GM13977 (cell line): ENCODE measurements at regions not wholly inside any gene's neighbourhood (a gene's known extent, or its start where the extent isn't known, plus 50 kb on each side); places are given as distances from the start of the nearest gene placed in this dataset.

Source experiments
- DNase-seq: peaks from one replicate; pipeline ENCODE4 v3.0.0; 2012; ENCODE audit warnings: low spot score
- in situ Hi-C: fragments of 300-500 bp; cut with MboI; formaldehyde crosslinking; loops from one replicate; pipeline ENCODE4 v1.12.0; 2022; ENCODE audit warnings: low sequenced_read_pairs, low pct_unique_long_range_greater_than_20kb, mixed read lengths, inconsistent platforms; ENCODE audit not compliant: unreplicated experiment
- TF ChIP-seq, protein P1 (sequence below): IDR thresholded peaks from 2 replicates; pipeline ENCODE4 v1.5.1; 2012; ENCODE audit warnings: mild to moderate bottlenecking, control low read depth; ENCODE audit not compliant: insufficient read depth; ENCODE audit errors: extremely low read depth, missing control alignments

- TF ChIP-seq, protein P1, sequence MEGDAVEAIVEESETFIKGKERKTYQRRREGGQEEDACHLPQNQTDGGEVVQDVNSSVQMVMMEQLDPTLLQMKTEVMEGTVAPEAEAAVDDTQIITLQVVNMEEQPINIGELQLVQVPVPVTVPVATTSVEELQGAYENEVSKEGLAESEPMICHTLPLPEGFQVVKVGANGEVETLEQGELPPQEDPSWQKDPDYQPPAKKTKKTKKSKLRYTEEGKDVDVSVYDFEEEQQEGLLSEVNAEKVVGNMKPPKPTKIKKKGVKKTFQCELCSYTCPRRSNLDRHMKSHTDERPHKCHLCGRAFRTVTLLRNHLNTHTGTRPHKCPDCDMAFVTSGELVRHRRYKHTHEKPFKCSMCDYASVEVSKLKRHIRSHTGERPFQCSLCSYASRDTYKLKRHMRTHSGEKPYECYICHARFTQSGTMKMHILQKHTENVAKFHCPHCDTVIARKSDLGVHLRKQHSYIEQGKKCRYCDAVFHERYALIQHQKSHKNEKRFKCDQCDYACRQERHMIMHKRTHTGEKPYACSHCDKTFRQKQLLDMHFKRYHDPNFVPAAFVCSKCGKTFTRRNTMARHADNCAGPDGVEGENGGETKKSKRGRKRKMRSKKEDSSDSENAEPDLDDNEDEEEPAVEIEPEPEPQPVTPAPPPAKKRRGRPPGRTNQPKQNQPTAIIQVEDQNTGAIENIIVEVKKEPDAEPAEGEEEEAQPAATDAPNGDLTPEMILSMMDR = no peak
- in situ Hi-C loops = no loop called here
- DNase-seq = no peak
Measured at GRCh38 chr2:19571773-19572172, 213.3 kb upstream of the OSR1 start.

- no peak for DNase-seq
- in situ Hi-C loops = no loop called here
- TF ChIP-seq, protein P1 = no peak
Measured at GRCh38 chr2:19569300-19569791, 210.9 kb upstream of the OSR1 start.

- DNase-seq = no peak
- TF ChIP-seq, protein P1 = no peak
- in situ Hi-C loops = no loop called here
Measured at GRCh38 chr2:19568809-19569208, 210.4 kb upstream of the OSR1 start.

- TF ChIP-seq, protein P1 = no peak
- in situ Hi-C loops = no loop called here
- no peak for DNase-seq
Measured at GRCh38 chr2:19560785-19561184, 202.4 kb upstream of the OSR1 start.

DNA sequence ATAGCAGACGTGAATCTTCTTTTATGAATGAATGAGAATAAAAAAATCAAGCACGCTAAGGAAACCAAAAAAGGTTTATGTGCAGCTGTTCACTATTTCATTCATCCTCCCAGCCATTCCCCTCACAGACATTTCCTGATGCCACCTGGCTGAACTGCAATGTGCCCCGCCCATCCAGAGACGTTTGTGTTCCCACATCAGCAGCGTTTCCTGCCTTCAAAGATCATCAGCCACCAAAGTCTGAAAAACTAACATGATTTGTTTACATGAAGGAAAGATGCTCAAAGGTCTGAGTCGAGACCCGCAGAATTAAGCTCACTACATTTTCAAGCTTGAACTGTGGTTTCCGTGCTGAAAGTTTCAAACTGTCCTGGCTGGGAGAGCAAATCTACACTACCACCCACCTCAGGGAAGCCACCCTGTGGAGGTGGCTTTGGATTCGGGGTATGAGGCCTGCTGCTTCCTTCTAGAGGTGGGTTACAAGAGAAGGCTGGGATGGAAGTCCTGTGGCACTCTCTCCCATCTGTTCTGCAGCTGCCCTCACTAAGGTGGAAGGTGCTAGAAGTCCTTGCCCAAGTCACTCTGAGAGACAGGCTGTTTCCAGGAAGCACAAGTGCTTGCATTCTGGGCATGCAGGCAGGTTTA, 201.3 kb upstream of the OSR1 start:
- in situ Hi-C loops = no loop called here
- no peak for DNase-seq
- TF ChIP-seq, protein P1 = no peak

DNA sequence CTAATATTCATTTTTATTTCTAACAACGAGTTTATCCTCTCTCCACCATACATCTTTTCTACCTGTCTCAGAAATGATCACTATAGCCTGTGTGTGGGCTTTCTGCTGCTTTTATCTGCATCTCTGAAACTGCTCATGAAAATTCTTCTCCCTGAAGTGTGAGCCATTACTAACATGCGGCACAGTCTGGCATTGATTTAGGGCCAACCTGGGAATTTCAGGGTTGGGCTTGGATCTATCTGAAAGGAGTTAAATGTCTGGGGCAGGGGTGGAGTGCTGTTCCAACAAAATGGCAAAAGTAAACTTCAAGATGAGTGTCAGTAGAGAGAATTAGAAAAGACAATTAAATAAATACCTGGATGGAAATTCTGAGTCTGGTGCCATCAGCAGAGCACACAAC, 198.2 kb upstream of the OSR1 start:
- DNase-seq = no peak
- in situ Hi-C loops = no loop called here
- TF ChIP-seq, protein P1 = no peak

GRCh38 chr2:19554520-19554919, 196.1 kb upstream of the OSR1 start:
- no peak for DNase-seq
- TF ChIP-seq, protein P1 = no peak
- in situ Hi-C loops = no loop called here
